ENCODE measurements at regions not wholly inside any gene's neighbourhood (a gene's known extent, or its start where the extent isn't known, plus 50 kb on each side); places are given as distances from the start of the nearest gene placed in this dataset.

GRCh38 chr7:3094701-3095445 is 51.2 kb upstream of the CARD11 start:
- Histone ChIP-seq H3K27me3 (ENCODE audit: control insufficient read depth in 1 of 2, insufficient read depth in 2 of 2, low read length in 2 of 2) (no peaks in the 10 kb centered on the region), H3K9me3 (ENCODE audit: low read length) (no peaks in the 10 kb centered on the region), H3K9ac (ENCODE audit: low read length) (no peak overlapping the region), H3K36me3 (ENCODE audit: insufficient read depth, low read length) (no peaks in the 10 kb centered on the region), H3K4me1 (ENCODE audit: insufficient read depth, low read length) (no peaks in the 10 kb centered on the region), H3K4me3 (ENCODE audit: low read depth in 1 of 2, low read length in 2 of 2) (no peak overlapping the region), H3K27ac (ENCODE audit: low read depth, low read length) (no peak overlapping the region)

DNA sequence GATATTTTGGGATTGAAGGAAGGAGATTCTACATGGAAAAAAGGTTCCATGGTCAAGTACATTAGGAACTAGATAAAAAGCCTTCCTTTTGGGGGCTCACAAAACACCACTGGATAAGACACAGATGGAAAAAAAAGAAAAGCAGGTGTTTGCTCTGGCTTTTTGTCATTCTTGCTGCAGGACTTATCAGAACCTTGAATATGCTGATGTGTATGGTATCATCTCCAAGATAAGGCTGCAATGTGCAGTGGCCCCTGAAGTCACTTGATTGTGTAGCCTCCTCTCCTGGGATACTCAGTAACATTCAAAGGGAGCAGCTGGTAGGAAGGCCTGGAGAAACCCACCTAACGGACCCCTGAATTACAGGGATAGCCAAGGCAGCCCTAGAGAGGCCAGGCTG is 54.1 kb upstream of the CARD11 start:
- no peaks in the 10 kb centered on the region for H3K27me3 ChIP-seq (ENCODE audit: control insufficient read depth in 1 of 2, insufficient read depth in 2 of 2, low read length in 2 of 2)
- no peaks in the 10 kb centered on the region for H3K4me1 ChIP-seq (ENCODE audit: insufficient read depth, low read length)
- no peak overlapping the region for H3K4me3 ChIP-seq (ENCODE audit: low read depth in 1 of 2, low read length in 2 of 2)
- H3K36me3 ChIP-seq (ENCODE audit: insufficient read depth, low read length): no peaks in the 10 kb centered on the region
- no peak overlapping the region for H3K9ac ChIP-seq (ENCODE audit: low read length)
- H3K27ac ChIP-seq (ENCODE audit: low read depth, low read length): no peak overlapping the region
- no peaks in the 10 kb centered on the region for H3K9me3 ChIP-seq (ENCODE audit: low read length)

GRCh38 chr7:3102159-3102558 is 58.5 kb upstream of the CARD11 start:
- no peaks in the 10 kb centered on the region for H3K27me3 ChIP-seq (ENCODE audit: control insufficient read depth in 1 of 2, insufficient read depth in 2 of 2, low read length in 2 of 2)
- H3K36me3 ChIP-seq (ENCODE audit: insufficient read depth, low read length): no peaks in the 10 kb centered on the region
- H3K9me3 ChIP-seq (ENCODE audit: low read length): no peaks in the 10 kb centered on the region
- H3K9ac ChIP-seq (ENCODE audit: low read length): no peak overlapping the region
- H3K4me1 ChIP-seq (ENCODE audit: insufficient read depth, low read length): no peaks in the 10 kb centered on the region
- H3K27ac ChIP-seq (ENCODE audit: low read depth, low read length): no peak overlapping the region
- H3K4me3 ChIP-seq (ENCODE audit: low read depth in 1 of 2, low read length in 2 of 2): no peak overlapping the region

DNA sequence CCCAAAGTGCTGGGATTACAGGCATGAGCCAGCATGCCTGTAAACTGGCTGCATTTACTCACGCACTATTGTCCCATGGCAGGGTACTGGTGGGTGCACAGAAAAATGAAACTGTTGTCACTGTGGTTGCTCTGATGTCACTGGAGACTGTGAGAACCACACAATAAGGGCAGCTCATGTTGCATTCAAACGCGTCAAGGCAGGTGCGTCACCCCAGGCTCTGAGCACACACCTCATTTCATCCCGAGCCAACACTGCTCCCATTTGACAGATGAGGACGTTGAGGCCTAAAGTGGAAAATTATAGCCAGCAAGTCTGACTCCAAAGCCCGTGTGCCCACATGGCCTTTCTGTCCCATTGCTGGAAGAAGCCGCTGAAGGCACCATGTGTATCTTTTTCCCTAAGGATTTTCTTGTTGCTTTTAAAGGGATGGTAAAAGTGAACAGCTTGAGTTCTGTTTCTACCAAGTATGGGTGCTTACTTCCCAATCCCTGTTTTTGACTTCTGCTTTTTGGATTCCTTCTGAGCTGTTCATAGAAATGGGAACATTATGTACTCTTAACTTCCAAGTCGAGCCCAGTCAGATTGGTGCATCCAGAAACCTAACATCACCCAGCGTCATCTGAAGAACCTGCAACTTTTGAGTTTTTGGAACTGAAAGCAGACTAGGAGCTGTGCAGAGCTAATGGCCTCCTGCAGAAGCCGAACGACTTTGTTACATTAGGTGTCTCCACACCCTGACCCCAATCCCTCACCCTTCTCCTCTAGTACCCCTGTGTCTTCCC is 60.1 kb upstream of the CARD11 start:
- H3K9me3 ChIP-seq (ENCODE audit: low read length): no peaks in the 10 kb centered on the region
- H3K27me3 ChIP-seq (ENCODE audit: control insufficient read depth in 1 of 2, insufficient read depth in 2 of 2, low read length in 2 of 2): no peaks in the 10 kb centered on the region
- H3K9ac ChIP-seq (ENCODE audit: low read length): no peak overlapping the region
- H3K27ac ChIP-seq (ENCODE audit: low read depth, low read length): no peak overlapping the region
- no peak overlapping the region for H3K4me3 ChIP-seq (ENCODE audit: low read depth in 1 of 2, low read length in 2 of 2)
- no peaks in the 10 kb centered on the region for H3K36me3 ChIP-seq (ENCODE audit: insufficient read depth, low read length)
- H3K4me1 ChIP-seq (ENCODE audit: insufficient read depth, low read length): no peaks in the 10 kb centered on the region

- Histone ChIP-seq H3K27me3 (ENCODE audit: control insufficient read depth in 1 of 2, insufficient read depth in 2 of 2, low read length in 2 of 2) (no peaks in the 10 kb centered on the region), H3K4me1 (ENCODE audit: insufficient read depth, low read length) (no peaks in the 10 kb centered on the region), H3K9ac (ENCODE audit: low read length) (no peak overlapping the region), H3K36me3 (ENCODE audit: insufficient read depth, low read length) (no peaks in the 10 kb centered on the region), H3K27ac (ENCODE audit: low read depth, low read length) (no peak overlapping the region), H3K4me3 (ENCODE audit: low read depth in 1 of 2, low read length in 2 of 2) (no peak overlapping the region), H3K9me3 (ENCODE audit: low read length) (no peaks in the 10 kb centered on the region)
Measured at GRCh38 chr7:3105856-3106255, 62.2 kb upstream of the CARD11 start.

- H3K4me1 ChIP-seq (ENCODE audit: insufficient read depth, low read length): no peaks in the 10 kb centered on the region
- H3K27me3 ChIP-seq (ENCODE audit: control insufficient read depth in 1 of 2, insufficient read depth in 2 of 2, low read length in 2 of 2): no peaks in the 10 kb centered on the region
- H3K36me3 ChIP-seq (ENCODE audit: insufficient read depth, low read length): no peaks in the 10 kb centered on the region
- H3K27ac ChIP-seq (ENCODE audit: low read depth, low read length): no peak overlapping the region
- H3K9me3 ChIP-seq (ENCODE audit: low read length): no peaks in the 10 kb centered on the region
- no peak overlapping the region for H3K9ac ChIP-seq (ENCODE audit: low read length)
- no peak overlapping the region for H3K4me3 ChIP-seq (ENCODE audit: low read depth in 1 of 2, low read length in 2 of 2)
Measured at GRCh38 chr7:3106361-3106826, 62.7 kb upstream of the CARD11 start.

GRCh38 chr7:3107228-3107763 is 63.6 kb upstream of the CARD11 start:
- no peaks in the 10 kb centered on the region for H3K4me1 ChIP-seq (ENCODE audit: insufficient read depth, low read length)
- no peak overlapping the region for H3K4me3 ChIP-seq (ENCODE audit: low read depth in 1 of 2, low read length in 2 of 2)
- no peak overlapping the region for H3K9ac ChIP-seq (ENCODE audit: low read length)
- H3K27me3 ChIP-seq (ENCODE audit: control insufficient read depth in 1 of 2, insufficient read depth in 2 of 2, low read length in 2 of 2): no peaks in the 10 kb centered on the region
- H3K36me3 ChIP-seq (ENCODE audit: insufficient read depth, low read length): no peaks in the 10 kb centered on the region
- H3K9me3 ChIP-seq (ENCODE audit: low read length): no peaks in the 10 kb centered on the region
- no peak overlapping the region for H3K27ac ChIP-seq (ENCODE audit: low read depth, low read length)

DNA sequence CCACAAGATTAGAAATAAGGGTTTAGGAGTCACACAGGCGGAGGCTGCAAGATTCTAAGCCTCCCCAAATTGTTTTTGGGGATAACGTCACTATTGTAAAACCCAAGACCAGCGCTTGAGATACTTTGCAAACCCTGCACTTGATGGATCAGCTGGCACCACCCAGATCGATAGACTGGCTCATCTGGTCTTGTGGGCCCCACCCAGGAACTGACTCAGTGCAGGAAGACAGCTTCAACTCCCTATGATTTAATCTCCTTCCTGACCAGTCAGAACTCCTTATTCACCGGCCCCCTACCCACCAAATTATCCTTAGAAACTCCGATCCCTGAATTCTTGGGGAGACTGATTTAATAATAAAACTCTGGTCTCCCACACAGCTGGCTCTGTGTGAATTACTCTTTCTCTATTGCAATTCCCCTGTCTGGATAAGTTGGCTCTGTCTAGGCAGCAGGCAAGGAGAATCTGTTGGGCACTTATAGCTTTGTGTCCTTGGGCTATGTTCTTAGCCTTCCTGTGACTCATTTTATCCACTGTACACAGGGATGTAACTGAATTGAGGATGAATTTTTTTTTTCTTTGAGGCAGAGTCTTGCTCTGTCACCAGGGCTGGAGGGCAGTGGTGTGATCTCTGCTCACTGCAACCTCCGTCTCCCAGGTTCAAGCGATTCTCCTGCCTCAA is 64.4 kb upstream of the CARD11 start:
- Histone ChIP-seq H3K27me3 (ENCODE audit: control insufficient read depth in 1 of 2, insufficient read depth in 2 of 2, low read length in 2 of 2) (no peaks in the 10 kb centered on the region), H3K4me1 (ENCODE audit: insufficient read depth, low read length) (no peaks in the 10 kb centered on the region), H3K27ac (ENCODE audit: low read depth, low read length) (no peak overlapping the region), H3K4me3 (ENCODE audit: low read depth in 1 of 2, low read length in 2 of 2) (no peak overlapping the region), H3K9me3 (ENCODE audit: low read length) (no peaks in the 10 kb centered on the region), H3K9ac (ENCODE audit: low read length) (no peak overlapping the region), H3K36me3 (ENCODE audit: insufficient read depth, low read length) (no peaks in the 10 kb centered on the region)

DNA sequence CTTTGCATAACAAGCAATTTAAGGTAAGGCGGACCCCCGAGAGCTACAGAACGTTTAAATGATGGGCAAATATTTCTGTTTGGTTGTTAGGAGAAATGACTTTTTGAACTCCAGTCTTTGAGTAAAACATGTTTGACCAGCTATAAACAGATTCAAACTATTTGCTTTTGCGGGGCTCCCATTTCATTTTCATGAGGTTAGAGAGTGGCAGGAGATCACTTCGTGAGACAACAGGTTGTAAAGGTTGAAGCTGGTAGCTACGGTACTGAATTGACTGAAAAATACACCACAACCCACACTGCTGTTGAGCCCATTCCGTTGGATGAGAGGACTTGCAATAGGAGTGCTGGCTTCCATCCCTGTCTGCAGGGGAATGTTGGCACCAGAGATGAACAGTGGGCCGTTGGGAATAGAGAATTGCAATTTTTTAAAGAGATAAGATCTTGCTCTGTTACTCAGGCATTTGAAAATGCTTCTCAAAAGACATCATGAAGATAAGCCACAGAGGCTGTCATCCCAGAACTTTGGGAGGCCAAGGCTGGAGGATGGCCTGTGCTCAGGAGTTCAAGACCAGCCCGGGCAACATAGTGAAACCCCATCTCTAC is 65.7 kb upstream of the CARD11 start:
- Histone ChIP-seq H3K9ac (ENCODE audit: low read length) (no peak overlapping the region), H3K4me3 (ENCODE audit: low read depth in 1 of 2, low read length in 2 of 2) (no peak overlapping the region), H3K36me3 (ENCODE audit: insufficient read depth, low read length) (no peaks in the 10 kb centered on the region), H3K27me3 (ENCODE audit: control insufficient read depth in 1 of 2, insufficient read depth in 2 of 2, low read length in 2 of 2) (no peaks in the 10 kb centered on the region), H3K4me1 (ENCODE audit: insufficient read depth, low read length) (no peaks in the 10 kb centered on the region), H3K27ac (ENCODE audit: low read depth, low read length) (no peak overlapping the region), H3K9me3 (ENCODE audit: low read length) (no peaks in the 10 kb centered on the region)

DNA sequence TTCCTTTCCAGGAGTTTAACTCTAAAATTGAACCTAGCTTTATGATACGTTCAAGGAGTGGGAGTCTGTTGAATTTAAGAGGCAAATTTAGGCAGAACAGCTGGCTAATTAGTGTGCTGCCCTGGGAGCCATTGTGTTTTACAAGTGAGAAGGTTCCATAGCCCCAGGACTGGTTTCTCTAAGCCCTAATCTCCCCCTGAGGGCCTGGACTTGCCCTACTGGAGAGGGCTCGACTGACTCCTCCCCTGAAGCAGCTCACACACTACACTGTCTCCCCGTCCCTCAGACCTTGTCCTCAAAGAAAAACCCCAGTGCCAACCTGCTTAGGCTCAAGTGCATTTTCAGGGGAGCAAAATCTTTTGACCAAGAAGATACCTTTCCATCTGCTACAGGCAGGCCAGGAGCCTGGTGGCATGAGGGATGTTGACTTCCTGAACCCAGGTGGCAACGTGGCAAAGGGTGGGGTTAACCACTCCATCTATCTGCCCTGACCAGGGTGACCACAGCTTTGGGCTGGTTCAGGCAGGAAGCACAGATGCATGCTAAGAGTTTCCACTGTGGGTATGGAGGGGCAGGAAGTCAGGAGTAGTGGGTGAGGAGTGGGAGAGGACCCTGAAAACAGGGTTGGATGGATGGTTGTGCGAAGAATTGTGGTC is 68.9 kb upstream of the CARD11 start:
- H3K9ac ChIP-seq (ENCODE audit: low read length): no peak overlapping the region
- H3K27me3 ChIP-seq (ENCODE audit: control insufficient read depth in 1 of 2, insufficient read depth in 2 of 2, low read length in 2 of 2): no peaks in the 10 kb centered on the region
- H3K4me3 ChIP-seq (ENCODE audit: low read depth in 1 of 2, low read length in 2 of 2): no peak overlapping the region
- no peaks in the 10 kb centered on the region for H3K36me3 ChIP-seq (ENCODE audit: insufficient read depth, low read length)
- H3K9me3 ChIP-seq (ENCODE audit: low read length): no peaks in the 10 kb centered on the region
- H3K27ac ChIP-seq (ENCODE audit: low read depth, low read length): no peak overlapping the region
- H3K4me1 ChIP-seq (ENCODE audit: insufficient read depth, low read length): no peaks in the 10 kb centered on the region

DNA sequence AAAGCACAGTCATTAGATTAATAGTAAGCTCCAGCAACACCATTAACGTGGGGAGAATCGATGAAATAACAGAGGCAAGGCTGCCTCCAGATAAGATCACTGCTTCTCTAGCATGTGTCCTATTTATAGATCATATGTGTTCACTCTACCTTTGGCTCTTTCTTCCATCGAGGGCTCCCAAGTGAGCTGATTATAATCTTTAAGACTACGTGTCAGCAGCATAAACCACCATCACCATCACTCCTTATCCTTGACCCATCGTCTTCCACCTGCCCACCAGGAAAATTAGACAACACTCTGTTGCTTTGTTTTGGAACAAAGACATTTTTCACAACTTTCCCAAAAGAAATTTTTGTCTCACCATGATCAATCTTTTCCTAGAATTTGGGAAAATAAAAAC is 71.2 kb upstream of the CARD11 start:
- Histone ChIP-seq H3K27me3 (ENCODE audit: control insufficient read depth in 1 of 2, insufficient read depth in 2 of 2, low read length in 2 of 2) (no peaks in the 10 kb centered on the region), H3K9me3 (ENCODE audit: low read length) (no peaks in the 10 kb centered on the region), H3K4me1 (ENCODE audit: insufficient read depth, low read length) (no peaks in the 10 kb centered on the region), H3K4me3 (ENCODE audit: low read depth in 1 of 2, low read length in 2 of 2) (no peak overlapping the region), H3K36me3 (ENCODE audit: insufficient read depth, low read length) (no peaks in the 10 kb centered on the region), H3K9ac (ENCODE audit: low read length) (no peak overlapping the region), H3K27ac (ENCODE audit: low read depth, low read length) (no peak overlapping the region)
